Heart right ventricle (tissue), 16 donors: ENCODE measurements at regions not wholly inside any gene's neighbourhood (a gene's known extent, or its start where the extent isn't known, plus 50 kb on each side); places are given as distances from the start of the nearest gene placed in this dataset.

ENCODE experiments used
- ATAC-seq, 8 donors: fragments of 200-7000 bp; cut with Tn5 transposase; one replicate each; pipeline ENCODE4 v1.9.1; 2020; ENCODE audit warnings: mild to moderate bottlenecking in 8 of 8, moderate library complexity in 8 of 8, moderate number of reproducible peaks in 1 of 8
- DNase-seq, 2 donors: peaks; one replicate each; pipeline ENCODE4 v3.0.0-alpha.2; 2020
- H3K27ac ChIP-seq, 10 donors: fragments of 200-600 bp; sonication (generic) in 2 of 10; one replicate each; pipeline versions ENCODE4 v1.5.0 to v1.8.0; 2020 to 2022; ENCODE audit warnings: mild to moderate bottlenecking in 3 of 10
- H3K27me3 ChIP-seq, 7 donors: fragments of 200-600 bp; one replicate each; pipeline ENCODE4 v1.8.0; 2021 to 2022; ENCODE audit warnings: mild to moderate bottlenecking in 2 of 7
- H3K36me3 ChIP-seq, 9 donors: fragments of 200-600 bp; sonication (generic) in 1 of 9; one replicate each; pipeline versions ENCODE4 v1.5.0 to v1.8.0; 2020 to 2022; ENCODE audit warnings: mild to moderate bottlenecking in 2 of 9
- H3K4me1 ChIP-seq, 9 donors: fragments of 200-600 bp; sonication (generic) in 1 of 9; one replicate each; pipeline versions ENCODE4 v1.5.0 to v1.8.0; 2020 to 2022; ENCODE audit warnings: mild to moderate bottlenecking in 4 of 9
- H3K4me3 ChIP-seq, 10 donors: fragments of 200-600 bp; sonication (generic) in 2 of 10; one replicate each; pipeline versions ENCODE4 v1.5.0 to v1.8.0; 2020 to 2022; ENCODE audit warnings: mild to moderate bottlenecking in 7 of 10, moderate library complexity in 2 of 10
- H3K9me3 ChIP-seq, 11 donors: fragments of 200-600 bp in 10 of 11; sonication (generic) in 2 of 11; one replicate each; pipeline versions ENCODE4 v1.5.0 to v1.8.0; 2013 to 2022; ENCODE audit warnings: mild to moderate bottlenecking in 2 of 11, control low read depth in 1 of 11, moderate library complexity in 1 of 11
- CTCF ChIP-seq, 9 donors: fragments of 200-600 bp; sonication (generic) in 2 of 9; IDR thresholded peaks; one replicate each; pipeline versions ENCODE4 v1.5.0 to v1.8.0; 2021 to 2022; ENCODE audit warnings: antibody characterized with exemption in 9 of 9, mild to moderate bottlenecking in 5 of 9, moderate library complexity in 1 of 9
- WGBS, 2 donors: extraction: QIAGEN DNeasy Blood & Tissue Kit; methylation state at CpG; one replicate each; pipeline ENCODE4 v1.1.7; 2013; ENCODE audit warnings: inconsistent platforms in 1 of 2; 5-methylcytosine and 5-hydroxymethylcytosine counted together
- intact Hi-C, 10 donors: fragments of 100-400 bp; cut with DNase I; formaldehyde crosslinking; loops; one replicate each; pipeline versions ENCODE4 v1.11.1 to v1.14.2; 2022
- donor health status: Arrhythmogenic right ventricular cardiomyopathy.
- donor health status: ischemic (EF 13 %, LVEDD 7.1; RV severe dilation, severe dysfunction).
- donor health status: healthy with polysubstance abuse.
- donor health status: DM: no; HTN: yes; CAD: no.
- donor health status: DM: no; HTN: no; CAD: no.
- donor health status: ischemic (EF 25% LVEDD 6.9; RV normal size, moderate dysfunction).
- donor health status: ischemic (EF 25% LVEDD 5.7; RV mildly dilated, moderate dysfunction).
- donor health status: healthy.
- donor health status: DM: yes; HTN: yes; CAD: no.
- donor health status: Ischemic cardiomyopathy.
- donor health status: ischemic (EF 35%, LVEDD 5.7; RV mildly dilated, moderate dysfunction).
- donor health status: nonischemic (EF 11% LVEDD 7.7; RV severe dilation, severe dysfunction).
- donor health status: DM: yes; HTN: yes; CAD: no.
- donor health status: PGD.
- donor health status: ischemic (EF 29% LVEDD 5.4; RV normal size, mild dysfunction).
- donor health status: nonischemic (EF 23%, LVEDD 6.1; RV moderate dilation, normal function).

- Histone ChIP-seq H3K27ac (no peak overlapping the region), H3K9me3 (peaks cover 0 to 3% (median 0%) of the 10 kb centered on the region in 11 donors), H3K27me3 (peaks cover 0 to 21% (median 6%) of the 10 kb centered on the region in 7 donors), H3K36me3 (no peaks in the 10 kb centered on the region), H3K4me3 (no peak overlapping the region), H3K4me1 (no peaks in the 10 kb centered on the region)
- 31 to 40% methylated on average over 1 of the region's 1 CpG for WGBS, 2 donors
- DNase-seq (no peak), ATAC-seq (no peak)
- intact Hi-C loops, result no loop called here
- TF ChIP-seq CTCF (IDR thresholded peaks at IDR 0.05), result no peak
Measured at GRCh38 chr1:37100310-37100709, 66.0 kb upstream of the GRIK3 start.

- DNase-seq (no peak), ATAC-seq (no peak)
- H3K9me3 ChIP-seq, result peaks cover 0 to 3% (median 0%) of the 10 kb centered on the region in 11 donors
- H3K36me3 ChIP-seq, result no peaks in the 10 kb centered on the region
- H3K27ac ChIP-seq, result no peak overlapping the region
- intact Hi-C loops, result no loop called here
- no peak overlapping the region for H3K4me3 ChIP-seq
- no peak for TF ChIP-seq CTCF (IDR thresholded peaks at IDR 0.05)
- H3K4me1 ChIP-seq, result no peaks in the 10 kb centered on the region
- WGBS, 2 donors, result 81 to 89% methylated on average over 2 of the region's 2 CpGs
- peaks cover 0 to 14% (median 6%) of the 10 kb centered on the region in 7 donors for H3K27me3 ChIP-seq
Measured at GRCh38 chr1:37102656-37103382, 68.5 kb upstream of the GRIK3 start.

DNA sequence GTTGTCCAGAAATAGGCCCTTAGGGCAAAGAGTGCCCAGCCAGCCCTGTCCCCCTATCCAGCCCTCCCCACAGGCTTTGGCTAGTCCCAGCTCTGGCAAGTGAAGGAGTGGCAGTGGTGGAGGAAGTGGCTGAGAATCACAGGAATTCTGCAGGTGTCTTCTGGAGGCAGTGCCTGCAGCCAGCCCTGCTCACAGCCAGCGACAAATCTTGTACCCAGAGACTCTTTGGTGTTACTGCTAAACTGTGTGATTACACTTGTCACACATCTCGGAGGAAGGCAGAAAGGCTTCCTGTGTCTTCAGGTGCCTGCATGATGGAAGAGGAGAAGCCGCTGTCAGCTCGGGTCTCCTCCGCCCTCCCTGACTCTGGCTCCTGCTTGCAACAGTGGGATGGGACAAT lies 71.6 kb upstream of the GRIK3 start:
- intact Hi-C loops, result no loop called here
- no peak for TF ChIP-seq CTCF (IDR thresholded peaks at IDR 0.05)
- no peaks in the 10 kb centered on the region for H3K4me1 ChIP-seq
- peaks cover 0 to 3% (median 0%) of the 10 kb centered on the region in 11 donors for H3K9me3 ChIP-seq
- DNase-seq, result no peak
- H3K27ac ChIP-seq, result no peak overlapping the region
- no peak for ATAC-seq
- H3K36me3 ChIP-seq, result no peaks in the 10 kb centered on the region
- 62 to 64% methylated on average over 5 of the region's 5 CpGs for WGBS, 2 donors
- no peak overlapping the region for H3K4me3 ChIP-seq
- H3K27me3 ChIP-seq, result peaks cover 0 to 17% (median 6%) of the 10 kb centered on the region in 7 donors

DNA sequence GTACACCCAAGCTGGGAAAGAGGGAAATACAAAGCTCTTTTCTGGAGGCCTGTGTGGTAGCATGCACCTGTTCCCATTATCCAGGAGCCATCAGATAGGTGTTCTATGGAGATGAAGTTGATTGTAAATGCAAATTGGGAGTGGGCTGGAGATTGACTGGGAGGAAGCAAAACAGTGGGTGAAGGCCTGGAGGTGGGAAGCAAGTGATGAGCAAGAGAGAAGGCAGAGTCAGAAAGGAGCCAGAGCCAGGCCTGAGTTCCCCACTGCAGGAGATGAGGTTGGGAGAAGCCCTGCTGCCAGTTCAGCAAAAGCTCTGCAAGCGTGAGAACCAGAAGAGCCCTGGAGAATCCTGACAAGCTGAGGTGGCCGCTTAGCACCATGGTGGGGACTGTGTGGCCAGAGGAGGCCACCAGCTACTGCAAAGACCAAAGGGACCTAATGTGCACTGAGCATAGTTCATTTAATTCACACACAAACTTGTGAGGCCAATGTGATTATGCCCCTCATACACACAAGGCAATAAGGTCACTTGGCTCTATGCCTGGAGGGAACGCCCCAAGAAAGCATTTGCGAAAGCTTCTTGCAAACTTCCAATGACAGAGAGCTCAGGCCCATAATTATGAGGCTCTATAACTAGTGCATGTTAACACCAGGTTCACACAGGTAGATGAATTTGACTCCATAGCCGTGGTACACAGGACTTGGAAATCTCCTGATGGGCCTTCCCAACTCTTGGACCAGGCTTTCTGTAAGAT lies 73.0 kb upstream of the GRIK3 start:
- Histone ChIP-seq H3K27ac (no peak overlapping the region), H3K4me1 (no peaks in the 10 kb centered on the region), H3K27me3 (peaks cover 0 to 9% (median 0%) of the 10 kb centered on the region in 7 donors), H3K36me3 (no peaks in the 10 kb centered on the region), H3K4me3 (no peak overlapping the region), H3K9me3 (peaks cover 0 to 3% (median 0%) of the 10 kb centered on the region in 11 donors)
- no peak for TF ChIP-seq CTCF (IDR thresholded peaks at IDR 0.05)
- intact Hi-C loops, result no loop called here
- ATAC-seq (no peak), DNase-seq (no peak)
- 71 to 81% methylated on average over 5 of the region's 5 CpGs for WGBS, 2 donors
